Progenitor cell of endocrine pancreas (in vitro differentiated cells): ENCODE measurements at regions not wholly inside any gene's neighbourhood (a gene's known extent, or its start where the extent isn't known, plus 50 kb on each side); places are given as distances from the start of the nearest gene placed in this dataset.

Experiments used
- DNase-seq: peaks from one replicate; pipeline ENCODE4 v3.0.0; 2021; ENCODE audit warnings: low spot score; ENCODE audit not compliant: unreplicated experiment
- H3K27ac Mint-ChIP-seq: 2 replicates; pipeline ENCODE4 v1.8.0; 2021; ENCODE audit warnings: mild to moderate bottlenecking, moderate library complexity, mixed read lengths
- H3K27me3 Mint-ChIP-seq: 2 replicates; pipeline ENCODE4 v1.8.0; 2021; ENCODE audit warnings: mixed read lengths
- H3K36me3 Mint-ChIP-seq: 2 replicates; pipeline ENCODE4 v1.8.0; 2022; ENCODE audit warnings: mixed read lengths; ENCODE audit not compliant: insufficient read depth
- H3K4me1 Mint-ChIP-seq: 2 replicates; pipeline ENCODE4 v1.8.0; 2021; ENCODE audit warnings: low read depth, mixed read lengths
- H3K4me3 Mint-ChIP-seq: 2 replicates; pipeline ENCODE4 v1.8.0; 2021; ENCODE audit warnings: low read depth, mild to moderate bottlenecking, moderate library complexity, mixed read lengths
- H3K9me3 Mint-ChIP-seq: 2 replicates; pipeline ENCODE4 v1.8.0; 2021; ENCODE audit warnings: low read depth, mixed read lengths
- TF ChIP-seq, protein P1 (sequence below): fragments of 200-600 bp; sonication (generic); IDR thresholded peaks from one replicate; pipeline ENCODE4 v1.5.0; 2021; ENCODE audit warnings: antibody characterized with exemption, mild to moderate bottlenecking; ENCODE audit not compliant: unreplicated experiment

DNA sequence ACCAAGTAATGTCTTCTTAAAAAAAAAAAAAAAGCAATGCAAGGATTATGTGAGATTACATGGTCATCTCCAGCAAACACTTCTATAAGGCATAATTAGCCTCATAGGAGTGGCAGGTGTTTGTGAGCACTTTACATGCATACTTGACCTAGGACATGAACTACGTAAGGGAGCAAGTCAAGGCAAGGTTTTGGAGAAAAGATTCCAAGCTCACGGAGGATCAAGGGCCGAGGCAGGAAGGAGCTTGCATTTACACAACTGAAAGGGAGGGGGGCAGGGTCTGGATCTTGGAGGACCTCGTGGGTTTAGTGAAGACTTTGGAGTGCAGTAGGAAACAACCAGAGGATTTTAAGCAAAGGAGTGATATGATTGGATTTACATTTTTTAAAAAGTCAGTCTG is 112.5 kb downstream of the CCER1 start:
- Mint-ChIP-seq H3K4me3 (no peak overlapping the region), H3K4me1 (peaks cover 2% of the 10 kb centered on the region), H3K27me3 (no peaks in the 10 kb centered on the region), H3K27ac (peak overlapping the region; percentile 72), H3K36me3 (peaks cover 1% of the 10 kb centered on the region), H3K9me3 (peaks cover 6% of the 10 kb centered on the region)
- TF ChIP-seq, protein P1, sequence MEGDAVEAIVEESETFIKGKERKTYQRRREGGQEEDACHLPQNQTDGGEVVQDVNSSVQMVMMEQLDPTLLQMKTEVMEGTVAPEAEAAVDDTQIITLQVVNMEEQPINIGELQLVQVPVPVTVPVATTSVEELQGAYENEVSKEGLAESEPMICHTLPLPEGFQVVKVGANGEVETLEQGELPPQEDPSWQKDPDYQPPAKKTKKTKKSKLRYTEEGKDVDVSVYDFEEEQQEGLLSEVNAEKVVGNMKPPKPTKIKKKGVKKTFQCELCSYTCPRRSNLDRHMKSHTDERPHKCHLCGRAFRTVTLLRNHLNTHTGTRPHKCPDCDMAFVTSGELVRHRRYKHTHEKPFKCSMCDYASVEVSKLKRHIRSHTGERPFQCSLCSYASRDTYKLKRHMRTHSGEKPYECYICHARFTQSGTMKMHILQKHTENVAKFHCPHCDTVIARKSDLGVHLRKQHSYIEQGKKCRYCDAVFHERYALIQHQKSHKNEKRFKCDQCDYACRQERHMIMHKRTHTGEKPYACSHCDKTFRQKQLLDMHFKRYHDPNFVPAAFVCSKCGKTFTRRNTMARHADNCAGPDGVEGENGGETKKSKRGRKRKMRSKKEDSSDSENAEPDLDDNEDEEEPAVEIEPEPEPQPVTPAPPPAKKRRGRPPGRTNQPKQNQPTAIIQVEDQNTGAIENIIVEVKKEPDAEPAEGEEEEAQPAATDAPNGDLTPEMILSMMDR = no peak
- DNase-seq = no peak

DNA sequence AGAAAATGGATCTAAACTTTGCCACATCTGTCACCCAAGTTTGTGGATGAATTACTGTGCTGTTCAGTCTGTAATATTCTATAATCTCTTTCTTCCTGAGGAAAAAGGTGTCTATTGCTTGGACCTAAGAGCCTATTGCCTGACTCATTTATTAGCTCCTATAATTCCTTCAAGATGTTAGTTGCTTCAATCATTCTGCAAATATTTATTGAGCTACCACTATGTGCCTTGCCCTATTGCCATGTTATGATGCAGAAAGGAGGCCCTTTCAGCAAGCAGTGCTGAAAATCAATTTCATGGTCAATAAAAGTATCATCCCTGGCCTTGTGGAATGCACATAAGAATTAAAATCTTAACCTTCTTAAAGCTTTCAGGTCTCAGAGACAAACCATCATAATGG is 113.6 kb downstream of the CCER1 start:
- DNase-seq = no peak
- H3K9me3 Mint-ChIP-seq = peaks cover 3% of the 10 kb centered on the region
- H3K27ac Mint-ChIP-seq = no peak overlapping the region
- no peaks in the 10 kb centered on the region for H3K36me3 Mint-ChIP-seq
- H3K4me1 Mint-ChIP-seq = peaks cover 6% of the 10 kb centered on the region
- H3K4me3 Mint-ChIP-seq = no peak overlapping the region
- H3K27me3 Mint-ChIP-seq = no peaks in the 10 kb centered on the region
- TF ChIP-seq, protein P1 = no peak

DNA sequence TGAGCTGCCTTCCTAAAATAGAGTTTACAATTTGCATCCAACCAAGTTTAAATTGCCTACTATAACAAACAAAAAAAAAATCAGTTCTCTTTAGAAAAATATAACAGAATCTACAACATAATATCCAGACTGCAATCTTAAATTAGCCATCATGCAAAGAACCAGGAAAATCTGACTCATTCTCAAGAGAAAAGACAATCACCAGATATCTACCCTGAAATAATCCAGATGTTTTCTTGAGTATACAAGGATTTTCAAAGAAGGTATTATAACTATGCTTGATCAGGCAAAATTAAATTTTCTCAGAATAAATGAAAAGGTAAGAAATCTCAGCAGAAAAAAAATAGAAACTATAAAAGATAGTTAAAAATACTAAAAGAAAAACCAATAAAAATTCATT is 115.6 kb downstream of the CCER1 start:
- Mint-ChIP-seq H3K36me3 (no peaks in the 10 kb centered on the region), H3K27ac (no peak overlapping the region), H3K9me3 (no peaks in the 10 kb centered on the region), H3K4me3 (no peak overlapping the region), H3K4me1 (peaks cover 16% of the 10 kb centered on the region), H3K27me3 (no peaks in the 10 kb centered on the region)
- DNase-seq = no peak
- TF ChIP-seq, protein P1 = no peak

DNA sequence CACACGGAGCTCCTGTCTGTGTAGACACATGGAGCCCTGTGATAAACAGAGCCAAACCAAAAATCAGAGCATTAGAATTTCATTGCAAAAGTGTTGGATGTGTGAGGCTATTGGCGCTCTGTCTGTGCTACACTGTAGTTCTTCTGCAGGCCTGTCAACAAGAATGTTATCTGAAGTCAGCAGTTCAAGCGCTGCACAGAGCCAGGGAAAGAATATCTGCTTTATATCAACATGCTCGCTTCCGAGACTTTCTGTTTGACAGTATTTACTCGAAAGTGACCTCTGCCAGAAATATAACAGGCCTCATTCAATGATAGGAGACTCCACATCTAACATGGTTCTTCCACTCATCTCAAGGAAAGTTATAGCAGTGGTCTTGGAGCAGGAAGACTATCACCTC is 118.3 kb downstream of the CCER1 start:
- no peak for DNase-seq
- Mint-ChIP-seq H3K4me1 (peaks cover 24% of the 10 kb centered on the region), H3K27ac (peak overlapping the region; percentile 44), H3K36me3 (no peaks in the 10 kb centered on the region), H3K9me3 (no peaks in the 10 kb centered on the region), H3K4me3 (no peak overlapping the region), H3K27me3 (no peaks in the 10 kb centered on the region)
- TF ChIP-seq, protein P1 = no peak

DNA sequence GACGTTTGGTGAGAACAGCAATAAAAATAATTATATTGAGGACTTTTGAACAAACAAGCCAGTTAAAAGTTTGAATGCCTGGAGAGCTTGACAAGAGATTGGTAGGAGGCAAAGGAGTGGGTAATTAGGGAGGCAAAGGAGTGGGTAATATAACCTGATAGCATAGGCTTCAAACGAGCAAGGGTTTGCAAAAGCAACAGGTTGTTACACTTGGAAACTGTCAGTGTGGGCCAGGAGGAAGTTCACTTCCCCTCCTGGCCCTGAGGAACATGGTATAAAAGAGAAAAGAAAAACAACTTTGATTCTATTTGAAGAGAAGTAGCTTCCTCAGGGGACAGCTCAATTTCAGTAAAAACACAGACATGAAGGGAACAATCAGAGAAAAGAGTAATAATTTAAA is 121.7 kb downstream of the CCER1 start:
- Mint-ChIP-seq H3K9me3 (no peaks in the 10 kb centered on the region), H3K27me3 (no peaks in the 10 kb centered on the region), H3K36me3 (no peaks in the 10 kb centered on the region), H3K4me1 (peaks cover 35% of the 10 kb centered on the region), H3K4me3 (no peak overlapping the region), H3K27ac (no peak overlapping the region)
- no peak for DNase-seq
- TF ChIP-seq, protein P1 = no peak

DNA sequence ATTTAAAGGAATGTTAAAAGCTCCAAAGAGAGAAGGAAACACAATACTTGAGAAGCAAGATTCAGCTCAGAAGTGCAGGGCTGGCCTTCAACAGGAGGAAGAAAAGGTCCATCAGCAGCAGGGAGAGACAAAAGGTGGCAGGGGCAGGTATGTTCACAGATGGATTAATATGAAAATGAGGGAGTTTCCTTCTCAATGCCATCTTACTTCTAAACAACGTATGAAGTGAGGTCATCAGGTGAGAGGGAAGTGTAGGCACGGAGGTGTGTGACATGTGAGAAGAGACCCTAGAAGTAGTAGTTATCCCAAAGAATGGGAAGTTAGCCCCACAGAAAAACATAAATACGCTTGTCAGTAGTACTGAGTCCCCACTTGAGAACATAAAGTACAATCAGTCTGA is 122.5 kb downstream of the CCER1 start:
- no peaks in the 10 kb centered on the region for H3K36me3 Mint-ChIP-seq
- peaks cover 40% of the 10 kb centered on the region for H3K4me1 Mint-ChIP-seq
- no peak overlapping the region for H3K4me3 Mint-ChIP-seq
- TF ChIP-seq, protein P1 = no peak
- no peaks in the 10 kb centered on the region for H3K27me3 Mint-ChIP-seq
- no peak overlapping the region for H3K27ac Mint-ChIP-seq
- H3K9me3 Mint-ChIP-seq = no peaks in the 10 kb centered on the region
- no peak for DNase-seq
